Smooth muscle cell (in vitro differentiated cells): ENCODE measurements at regions not wholly inside any gene's neighbourhood (a gene's known extent, or its start where the extent isn't known, plus 50 kb on each side); places are given as distances from the start of the nearest gene placed in this dataset.
A peak's percentile ranks its signal among the peaks of the same experiment; 100 is the strongest.
"Not testable (repeated sequence)": the region's sequence is repeated elsewhere in the genome, so short reads cannot be mapped to it uniquely, and the experiment has no call there.

ENCODE experiments used
- DNase-seq: peaks from one replicate; lab custom pipeline; 2025; ENCODE audit not compliant: unreplicated experiment; lab: John Stamatoyannopoulos, UW
- H2AFZ ChIP-seq: fragments of 200-600 bp; sonication (generic); 2 replicates; pipeline ENCODE4 v1.6.0; 2016; ENCODE audit warnings: antibody characterized with exemption, low read depth, mild to moderate bottlenecking
- H3F3A ChIP-seq: fragments of 200-600 bp; sonication (generic); 2 replicates; pipeline ENCODE4 v1.6.0; 2017; ENCODE audit warnings: antibody characterized with exemption, low read depth
- H3K27ac ChIP-seq: fragments of 200-600 bp; sonication (generic); 2 replicates; pipeline ENCODE4 v1.5.1; 2016; ENCODE audit warnings: low read depth, mild to moderate bottlenecking
- H3K27me3 ChIP-seq: fragments of 200-600 bp; sonication (generic); 2 replicates; pipeline ENCODE4 v1.6.1; 2016; ENCODE audit warnings: low read depth, mild to moderate bottlenecking
- H3K36me3 ChIP-seq: fragments of 200-600 bp; sonication (generic); 2 replicates; pipeline ENCODE4 v1.5.1; 2016; ENCODE audit warnings: low read depth
- H3K4me1 ChIP-seq: fragments of 200-600 bp; sonication (generic); 2 replicates; pipeline ENCODE4 v1.5.1; 2016; ENCODE audit warnings: low read depth
- H3K4me2 ChIP-seq: fragments of 200-600 bp; sonication (generic); 2 replicates; pipeline ENCODE4 v1.6.0; 2016; ENCODE audit warnings: mild to moderate bottlenecking
- H3K4me3 ChIP-seq: fragments of 200-600 bp; sonication (generic); 2 replicates; pipeline ENCODE4 v1.5.1; 2016; ENCODE audit warnings: mild to moderate bottlenecking
- H3K79me2 ChIP-seq: fragments of 200-600 bp; sonication (generic); 2 replicates; pipeline ENCODE4 v1.6.0; 2016; ENCODE audit warnings: low read depth, mild to moderate bottlenecking
- H3K9ac ChIP-seq: fragments of 200-600 bp; sonication (generic); 2 replicates; pipeline ENCODE4 v1.6.0; 2016; ENCODE audit warnings: low read depth
- H3K9me3 ChIP-seq: fragments of 200-600 bp; sonication (generic); replicated peaks from 2 replicates; pipeline ENCODE4 v1.5.1; 2016; ENCODE audit warnings: low read depth
- H4K20me1 ChIP-seq: fragments of 200-600 bp; sonication (generic); 2 replicates; pipeline ENCODE4 v1.6.0; 2016; ENCODE audit warnings: low read depth
- WGBS: methylation state at CpG from one replicate; pipeline ENCODE4 v1.1.7; 2016; ENCODE audit warnings: low lambda C conversion rate; 5-methylcytosine and 5-hydroxymethylcytosine counted together
- TF ChIP-seq, protein P1 (sequence below): fragments of 200-600 bp; sonication (generic); IDR thresholded peaks from 2 replicates; pipeline ENCODE4 v1.5.1; 2017; ENCODE audit warnings: borderline replicate concordance, mild to moderate bottlenecking, antibody characterized with exemption; ENCODE audit not compliant: insufficient read depth, poor library complexity, severe bottlenecking

DNA sequence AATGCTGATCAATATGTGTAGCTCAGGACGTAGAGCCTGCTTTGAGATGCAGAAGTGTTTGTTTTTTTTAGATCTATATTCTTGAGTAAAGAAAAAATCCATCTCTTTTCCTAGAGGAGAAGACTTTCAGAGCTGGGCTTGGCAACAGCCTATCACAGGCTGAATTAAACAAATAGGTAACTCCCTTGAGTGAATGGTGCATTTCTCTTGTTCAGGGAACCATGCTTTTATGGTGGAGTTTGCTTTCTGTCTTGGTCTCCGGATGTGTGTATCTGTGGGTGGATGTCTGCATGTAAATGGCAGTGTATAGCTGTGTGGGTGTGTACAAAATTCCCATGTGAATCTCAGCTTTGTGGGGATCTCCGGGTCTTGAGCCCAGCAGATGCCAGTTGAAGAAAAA is 82.3 kb upstream of the KRTAP5-11 start:
- not testable (repeated sequence) for H4K20me1 ChIP-seq
- 13% methylated on average over 1 of the region's 3 CpGs for WGBS

DNA sequence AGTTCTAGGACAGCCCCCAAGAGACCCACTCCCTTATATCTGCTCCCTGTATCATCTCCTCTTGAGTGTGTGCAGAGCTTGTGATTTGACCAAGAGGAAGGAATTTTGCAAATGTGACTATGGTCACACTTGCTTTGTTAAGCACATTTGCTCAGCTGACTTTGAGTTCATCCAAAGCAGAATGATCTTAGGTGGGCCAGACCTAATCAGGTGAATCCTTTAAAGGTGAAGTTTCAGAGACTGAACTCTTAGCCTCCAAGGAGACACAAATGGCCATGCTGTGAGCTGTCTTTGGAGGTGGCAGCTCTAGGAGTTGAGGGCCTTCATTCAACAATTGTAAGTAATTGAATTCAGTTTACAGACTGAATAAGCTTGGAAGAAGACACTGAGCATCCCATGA is 115.4 kb upstream of the KRTAP5-11 start:
- DNase-seq, H3K4me3 ChIP-seq, H3K4me1 ChIP-seq, H4K20me1 ChIP-seq, H3K79me2 ChIP-seq, H3K9ac ChIP-seq, H3K36me3 ChIP-seq, H3K4me2 ChIP-seq, H3K9me3 ChIP-seq, H3F3A ChIP-seq, H2AFZ ChIP-seq, H3K27me3 ChIP-seq, H3K27ac ChIP-seq: not testable (repeated sequence)

More for the DNA sequence above, 82.3 kb upstream of the KRTAP5-11 start:
- H3F3A ChIP-seq, H3K9me3 ChIP-seq, H3K36me3 ChIP-seq, H3K4me3 ChIP-seq, H3K27ac ChIP-seq, H3K4me1 ChIP-seq, DNase-seq, H3K79me2 ChIP-seq, H3K27me3 ChIP-seq, H2AFZ ChIP-seq, H3K9ac ChIP-seq: not testable (repeated sequence)
- H3K4me2 ChIP-seq: peak overlapping the region; percentile 61

DNA sequence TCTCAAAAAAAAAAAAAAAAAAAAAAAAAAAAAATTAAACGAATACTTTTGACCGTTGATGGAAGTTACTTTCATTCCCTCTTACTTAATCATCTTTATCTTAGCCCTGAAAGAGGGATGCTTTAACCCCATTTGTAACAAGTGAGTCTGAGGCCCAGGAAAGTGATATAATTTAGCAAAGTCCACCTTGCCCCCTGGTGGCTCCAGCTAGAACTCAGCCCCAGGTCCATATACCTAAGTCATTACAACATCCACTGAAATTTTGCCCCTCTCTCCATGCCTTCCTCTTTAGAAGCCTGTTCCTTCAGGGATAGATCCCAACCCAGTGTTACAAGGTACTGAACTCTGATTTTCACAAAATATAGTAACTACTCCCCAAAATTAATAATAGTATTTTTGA is 116.3 kb upstream of the KRTAP5-11 start:
- not testable (repeated sequence) for H3K4me3 ChIP-seq, H3K79me2 ChIP-seq, H3K27ac ChIP-seq, H3K4me1 ChIP-seq, H2AFZ ChIP-seq, H3F3A ChIP-seq, H3K27me3 ChIP-seq, H3K9me3 ChIP-seq, H3K9ac ChIP-seq, H4K20me1 ChIP-seq, H3K36me3 ChIP-seq, DNase-seq, H3K4me2 ChIP-seq
- 51% methylated on average over 2 of the region's 2 CpGs for WGBS
- TF ChIP-seq, protein P1, sequence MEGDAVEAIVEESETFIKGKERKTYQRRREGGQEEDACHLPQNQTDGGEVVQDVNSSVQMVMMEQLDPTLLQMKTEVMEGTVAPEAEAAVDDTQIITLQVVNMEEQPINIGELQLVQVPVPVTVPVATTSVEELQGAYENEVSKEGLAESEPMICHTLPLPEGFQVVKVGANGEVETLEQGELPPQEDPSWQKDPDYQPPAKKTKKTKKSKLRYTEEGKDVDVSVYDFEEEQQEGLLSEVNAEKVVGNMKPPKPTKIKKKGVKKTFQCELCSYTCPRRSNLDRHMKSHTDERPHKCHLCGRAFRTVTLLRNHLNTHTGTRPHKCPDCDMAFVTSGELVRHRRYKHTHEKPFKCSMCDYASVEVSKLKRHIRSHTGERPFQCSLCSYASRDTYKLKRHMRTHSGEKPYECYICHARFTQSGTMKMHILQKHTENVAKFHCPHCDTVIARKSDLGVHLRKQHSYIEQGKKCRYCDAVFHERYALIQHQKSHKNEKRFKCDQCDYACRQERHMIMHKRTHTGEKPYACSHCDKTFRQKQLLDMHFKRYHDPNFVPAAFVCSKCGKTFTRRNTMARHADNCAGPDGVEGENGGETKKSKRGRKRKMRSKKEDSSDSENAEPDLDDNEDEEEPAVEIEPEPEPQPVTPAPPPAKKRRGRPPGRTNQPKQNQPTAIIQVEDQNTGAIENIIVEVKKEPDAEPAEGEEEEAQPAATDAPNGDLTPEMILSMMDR: peak; percentile 23

DNA sequence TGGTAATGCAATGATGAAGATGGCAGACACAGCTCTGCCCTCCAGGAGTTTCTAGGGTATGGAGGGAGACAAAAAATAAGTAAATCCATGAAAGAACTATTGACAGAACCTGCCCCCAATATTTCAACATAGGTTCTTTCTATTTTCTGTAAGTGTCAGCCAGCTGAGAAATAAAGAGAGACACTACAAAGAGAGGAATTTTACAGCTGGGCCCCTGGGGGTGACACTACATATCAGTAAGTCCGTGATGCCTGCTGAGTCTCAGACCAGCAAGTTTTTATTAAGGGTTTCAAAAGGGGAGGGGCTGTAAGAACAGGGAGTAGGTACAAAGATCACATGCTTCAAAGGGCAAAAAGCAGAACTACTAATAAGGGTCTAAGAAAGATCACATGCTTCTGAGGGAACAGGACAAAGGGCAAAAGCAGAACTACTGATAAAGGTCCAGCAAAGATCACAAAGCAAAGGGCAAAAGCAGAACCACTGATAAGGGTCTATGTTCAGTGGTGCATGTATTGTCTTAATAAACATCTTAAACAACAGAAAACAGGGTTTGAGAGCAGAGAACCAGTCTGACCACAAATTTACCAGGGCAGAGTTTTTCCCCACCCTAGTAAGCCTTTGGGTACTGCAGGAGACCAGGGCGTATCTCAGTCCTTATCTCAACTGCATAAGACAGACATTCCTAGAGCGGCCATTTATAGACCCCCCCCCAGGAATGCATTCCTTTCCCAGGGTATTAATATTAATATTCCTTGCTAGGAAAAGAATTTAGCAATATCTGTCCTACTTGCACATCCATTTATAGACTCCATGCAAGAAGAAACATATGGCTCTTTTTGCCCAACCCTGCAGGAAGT is 119.0 kb upstream of the KRTAP5-11 start:
- H2AFZ ChIP-seq, H3K79me2 ChIP-seq, H3F3A ChIP-seq, H3K4me1 ChIP-seq, H3K9me3 ChIP-seq, H3K4me3 ChIP-seq, DNase-seq, H3K4me2 ChIP-seq, H3K27ac ChIP-seq, H3K27me3 ChIP-seq, H3K36me3 ChIP-seq, H4K20me1 ChIP-seq, H3K9ac ChIP-seq: not testable (repeated sequence)
- WGBS: 88% methylated on average over 3 of the region's 3 CpGs

DNA sequence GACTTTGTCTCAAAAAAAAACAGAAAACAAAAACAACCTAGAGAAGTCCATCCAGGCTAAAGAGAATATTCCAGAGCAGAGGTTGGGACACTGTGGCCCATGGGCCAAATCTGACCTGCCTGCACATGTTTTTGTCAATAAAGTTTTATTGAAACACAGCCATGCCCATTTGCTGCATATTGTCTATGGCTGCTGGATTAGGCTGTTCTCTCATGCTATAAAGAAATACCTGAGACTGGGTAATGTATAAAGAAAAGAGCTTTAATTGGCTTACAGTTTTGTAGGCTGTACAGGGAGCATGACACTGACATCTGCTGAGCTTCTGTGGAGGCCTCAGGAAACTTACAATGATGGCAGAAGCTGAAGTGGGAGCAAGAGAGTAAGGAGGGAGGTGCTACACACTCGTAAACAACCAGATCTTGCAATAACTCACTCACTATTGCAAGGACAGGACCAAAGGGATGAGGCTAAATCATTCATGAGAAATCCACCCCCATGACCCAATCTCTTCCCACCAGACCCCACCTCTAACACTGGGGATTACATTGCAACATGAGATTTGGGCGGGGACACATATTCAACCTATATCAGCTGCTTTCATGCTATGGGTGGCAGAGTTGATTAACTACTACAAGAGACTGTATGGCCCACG is 122.5 kb upstream of the KRTAP5-11 start:
- DNase-seq, H3K36me3 ChIP-seq, H3K4me1 ChIP-seq, H3K9me3 ChIP-seq, H3K4me3 ChIP-seq, H3F3A ChIP-seq, H3K9ac ChIP-seq, H3K27ac ChIP-seq, H3K79me2 ChIP-seq, H2AFZ ChIP-seq, H3K4me2 ChIP-seq, H4K20me1 ChIP-seq, H3K27me3 ChIP-seq: not testable (repeated sequence)
- WGBS: 45% methylated on average over 3 of the region's 3 CpGs

DNA sequence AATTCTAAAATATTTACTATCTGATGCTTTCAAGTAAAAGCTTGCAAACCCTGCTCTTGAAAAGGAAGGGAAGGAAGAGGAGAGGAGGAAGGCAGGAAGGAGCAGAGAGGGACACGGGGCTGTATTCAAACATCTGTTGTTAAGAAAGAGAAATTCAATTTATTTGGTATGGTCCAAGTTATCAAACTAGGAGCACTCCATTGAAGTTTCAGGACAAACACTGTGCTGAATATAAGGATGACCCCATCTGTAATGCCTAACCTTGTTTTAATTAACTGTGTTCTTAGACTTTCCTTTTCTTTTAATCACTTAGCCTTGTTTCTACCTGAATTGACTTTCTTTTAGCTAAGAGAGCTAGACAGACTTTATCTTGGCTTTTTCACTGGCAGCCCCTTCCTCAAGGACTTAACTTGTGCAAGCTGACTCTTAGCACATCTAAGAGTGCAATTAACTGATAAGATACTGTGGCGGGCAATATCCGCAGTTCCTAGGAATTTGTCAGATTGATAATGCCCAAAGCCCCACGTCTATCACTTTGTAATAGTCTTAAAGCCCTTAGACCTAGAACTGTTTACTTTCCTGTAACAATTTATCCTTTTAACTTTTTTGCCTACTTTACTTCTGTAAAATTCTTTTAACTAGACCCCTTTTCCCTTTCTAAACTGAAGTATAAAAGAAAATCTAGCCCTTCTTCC is 123.2 kb upstream of the KRTAP5-11 start:
- H4K20me1 ChIP-seq, H3K36me3 ChIP-seq, H3F3A ChIP-seq, H3K4me3 ChIP-seq, H3K9me3 ChIP-seq, H3K27me3 ChIP-seq, H2AFZ ChIP-seq, H3K9ac ChIP-seq, H3K27ac ChIP-seq, DNase-seq, H3K79me2 ChIP-seq, H3K4me2 ChIP-seq: not testable (repeated sequence)
- H3K4me1 ChIP-seq: peaks cover 11% of the 10 kb centered on the region
- WGBS: 26% methylated on average over 3 of the region's 4 CpGs

DNA sequence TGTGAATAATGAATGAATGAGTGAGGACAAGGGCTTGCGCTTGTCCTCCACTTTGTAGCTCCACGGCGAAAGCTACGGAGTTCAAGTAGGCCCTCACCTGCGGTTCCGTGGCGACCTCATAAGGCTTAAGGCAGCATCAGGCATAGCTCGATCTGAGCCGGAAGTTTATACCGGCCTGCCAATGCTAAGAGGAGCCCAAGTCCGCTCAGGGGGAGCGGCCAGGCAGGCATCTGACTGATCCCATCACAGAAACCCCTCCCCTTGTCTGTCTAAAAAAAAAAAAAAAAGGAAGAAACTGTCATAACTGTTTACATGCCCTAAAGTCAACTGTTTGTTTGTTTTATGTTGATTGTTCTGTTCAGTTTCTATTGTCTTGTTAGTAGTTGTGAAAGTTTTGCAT is 124.4 kb upstream of the KRTAP5-11 start:
- not testable (repeated sequence) for H3K4me3 ChIP-seq, H3F3A ChIP-seq, DNase-seq, H3K79me2 ChIP-seq, H3K27ac ChIP-seq, H2AFZ ChIP-seq, H3K36me3 ChIP-seq, H3K9ac ChIP-seq, H4K20me1 ChIP-seq, H3K27me3 ChIP-seq, H3K9me3 ChIP-seq, H3K4me2 ChIP-seq
- peaks cover 17% of the 10 kb centered on the region for H3K4me1 ChIP-seq
- 74% methylated on average over 12 of the region's 12 CpGs for WGBS
